GM19395 (cell line): ENCODE measurements at regions not wholly inside any gene's neighbourhood (a gene's known extent, or its start where the extent isn't known, plus 50 kb on each side); places are given as distances from the start of the nearest gene placed in this dataset.
"Not testable (repeated sequence)": the region's sequence is repeated elsewhere in the genome, so short reads cannot be mapped to it uniquely, and the experiment has no call there.

Experiments
- ATAC-seq: cut with Tn5 transposase; IDR thresholded peaks from one replicate; pipeline ENCODE4 v1.9.1; 2021; ENCODE audit warnings: mild to moderate bottlenecking, moderate library complexity; ENCODE audit not compliant: unreplicated experiment

DNA sequence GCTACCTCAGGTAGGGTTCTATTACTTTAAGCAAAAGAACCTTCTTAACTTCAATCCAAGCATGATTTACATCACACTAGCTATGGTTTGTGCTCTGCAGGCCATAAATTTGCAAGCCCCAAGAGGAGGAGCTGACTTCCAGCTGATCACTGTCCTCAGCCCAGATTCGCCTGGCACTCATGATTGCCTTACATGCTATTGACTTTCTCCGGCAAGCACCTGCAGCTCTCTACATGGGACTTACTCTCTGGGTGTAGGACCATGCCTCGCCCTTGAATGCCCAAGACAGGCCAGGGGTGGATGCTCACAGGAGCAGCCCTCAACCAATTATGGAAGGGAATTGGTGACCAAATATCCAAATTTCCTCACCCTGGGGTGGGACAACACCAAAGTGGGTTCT is 99.8 kb downstream of the ESM1 start:
- no peak for ATAC-seq

DNA sequence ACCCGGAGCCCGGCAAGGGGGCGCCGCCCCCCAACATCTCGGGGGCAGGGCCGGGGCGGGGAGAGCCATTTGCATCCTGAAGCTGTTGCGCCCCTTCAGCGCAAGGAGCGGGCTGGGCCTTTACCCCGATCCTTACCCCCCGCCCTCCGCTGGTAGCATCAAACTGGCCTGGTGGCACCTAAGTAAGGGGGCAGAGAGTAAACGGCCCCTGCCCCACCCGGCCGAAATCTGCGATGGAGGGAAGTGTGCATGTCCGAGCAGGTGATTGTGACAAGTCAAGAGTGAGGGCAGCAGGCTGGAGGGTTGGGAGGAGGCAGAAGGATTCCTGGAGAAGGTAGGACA is 101.2 kb downstream of the ESM1 start:
- no peak for ATAC-seq

DNA sequence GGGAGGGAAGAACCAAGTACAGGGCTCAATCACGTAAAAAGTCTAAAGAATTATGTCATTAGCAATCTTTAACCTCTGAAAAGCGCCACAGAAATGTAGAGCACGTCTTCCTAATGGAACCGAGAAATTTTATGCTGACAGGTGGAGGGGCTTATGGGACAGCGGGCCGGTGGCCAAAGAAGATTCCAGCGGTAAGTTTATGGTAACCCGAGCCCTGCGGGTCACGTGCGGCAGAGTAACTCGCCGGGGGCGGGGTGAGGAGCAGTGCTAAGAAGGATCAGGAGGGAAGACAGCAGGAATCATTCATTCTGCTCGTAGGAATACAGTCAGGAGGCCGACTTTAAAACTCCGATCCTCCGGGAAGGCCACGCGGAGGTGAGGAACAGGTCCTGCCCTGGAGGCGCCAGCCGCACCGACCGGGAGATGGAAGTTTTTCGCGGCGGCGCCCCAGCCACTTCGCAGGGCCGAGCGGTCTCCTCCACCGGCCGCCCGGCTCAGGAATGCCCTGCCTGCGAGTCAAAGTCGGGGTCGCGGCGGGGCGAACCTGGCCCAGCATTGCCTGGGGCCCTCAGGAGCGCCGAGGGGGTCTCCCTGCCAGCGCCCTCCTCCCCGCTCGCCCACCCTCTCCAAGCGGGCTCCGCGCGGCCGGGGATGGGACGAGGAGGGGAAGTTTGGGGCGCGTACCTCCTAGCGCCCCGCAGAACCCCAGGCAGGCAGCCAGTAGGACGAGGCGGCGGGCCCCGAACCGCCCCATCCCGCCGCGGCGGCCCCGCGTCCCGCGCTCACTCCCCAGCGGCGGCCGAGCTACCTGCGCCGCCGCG is 101.8 kb downstream of the ESM1 start:
- no peak for ATAC-seq

DNA sequence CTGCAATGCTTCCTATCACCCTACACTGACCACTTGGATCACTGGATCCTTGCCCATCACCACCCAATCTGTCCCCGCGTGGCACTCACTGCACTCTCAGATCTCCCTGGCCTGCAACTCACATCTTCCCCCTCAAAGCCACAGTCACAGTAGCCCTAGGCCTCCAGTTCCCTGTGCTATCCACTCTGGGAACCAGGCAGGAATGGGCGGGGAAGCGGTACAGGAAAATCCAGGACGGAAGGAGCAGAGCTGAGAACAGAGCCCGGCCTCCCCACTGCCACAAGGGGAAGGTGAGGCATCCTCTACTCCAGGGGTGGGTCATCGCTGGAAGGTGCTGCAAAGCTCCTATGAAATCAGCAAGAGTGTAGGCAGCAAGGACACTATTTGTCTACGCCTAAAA is 102.6 kb downstream of the ESM1 start:
- no peak for ATAC-seq

DNA sequence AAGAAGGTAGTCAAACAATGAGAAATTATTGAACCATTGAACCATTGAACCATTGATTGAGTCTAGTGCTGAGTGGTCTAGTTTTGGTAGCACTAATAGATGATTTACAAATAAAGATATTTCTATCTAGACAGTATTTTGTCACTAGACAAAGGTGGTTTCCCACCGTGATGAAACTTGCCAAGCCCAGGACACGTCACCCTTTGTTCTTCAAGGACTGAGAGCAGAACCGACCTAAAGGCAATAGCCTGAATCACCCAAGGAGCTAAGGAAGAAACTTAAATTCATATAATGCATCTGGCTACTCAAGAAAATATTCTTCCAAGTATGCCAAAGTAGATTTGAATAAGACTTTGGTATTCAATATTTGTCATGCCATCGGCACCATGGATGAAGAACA is 103.3 kb downstream of the ESM1 start:
- ATAC-seq = no peak

DNA sequence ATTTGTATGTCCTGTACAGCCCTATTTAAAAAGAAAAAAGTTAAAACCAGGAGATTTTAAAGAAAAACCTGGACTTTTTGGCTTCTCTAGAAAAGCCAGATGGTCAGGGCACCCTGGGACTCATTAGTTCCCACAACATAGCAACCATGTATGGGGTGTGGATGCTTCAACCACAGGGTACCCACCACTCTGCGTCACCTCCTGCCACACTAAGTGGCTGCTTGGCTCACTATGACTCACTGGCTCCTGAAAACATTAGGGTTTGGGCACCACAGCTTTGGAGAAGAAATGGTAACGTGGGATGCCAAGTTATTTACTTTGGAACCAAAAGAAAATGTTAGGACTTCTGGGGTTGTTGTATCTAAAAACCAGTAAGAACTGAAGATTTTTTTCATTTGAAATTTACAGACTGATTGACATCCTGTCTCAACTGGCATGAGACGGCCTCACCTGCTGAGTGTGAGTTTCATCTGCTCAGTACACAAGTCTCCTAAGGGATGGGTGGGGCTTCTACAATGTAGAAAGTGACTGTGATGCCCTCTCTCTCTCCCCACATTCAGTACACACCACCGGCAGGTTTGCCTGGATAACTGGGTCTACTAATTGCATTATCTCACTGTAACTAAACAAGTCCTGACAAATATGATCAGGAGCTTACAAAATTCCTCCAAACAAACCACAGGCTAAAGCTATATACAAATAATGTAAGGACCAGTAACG is 103.9 kb downstream of the ESM1 start:
- no peak for ATAC-seq

DNA sequence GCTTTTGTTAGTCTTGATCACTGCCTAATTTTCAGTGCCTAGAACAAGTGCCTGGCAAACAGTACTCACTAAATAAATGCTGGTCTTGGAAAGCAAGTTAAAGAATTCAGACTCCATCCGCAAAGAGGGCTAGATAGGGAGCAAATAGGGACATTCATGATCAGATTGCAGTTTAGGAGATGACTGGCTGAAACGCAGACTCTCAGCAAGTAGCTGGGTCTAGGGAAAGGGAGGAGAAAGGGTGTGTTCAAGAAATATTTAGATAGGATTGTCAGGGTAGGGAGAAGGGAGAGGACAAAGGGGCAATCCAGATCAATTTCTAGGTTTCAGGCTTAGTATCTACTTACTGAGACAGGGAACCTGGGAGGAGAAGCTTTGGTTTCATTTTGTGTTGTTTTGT is 108.4 kb downstream of the ESM1 start:
- no peak for ATAC-seq

DNA sequence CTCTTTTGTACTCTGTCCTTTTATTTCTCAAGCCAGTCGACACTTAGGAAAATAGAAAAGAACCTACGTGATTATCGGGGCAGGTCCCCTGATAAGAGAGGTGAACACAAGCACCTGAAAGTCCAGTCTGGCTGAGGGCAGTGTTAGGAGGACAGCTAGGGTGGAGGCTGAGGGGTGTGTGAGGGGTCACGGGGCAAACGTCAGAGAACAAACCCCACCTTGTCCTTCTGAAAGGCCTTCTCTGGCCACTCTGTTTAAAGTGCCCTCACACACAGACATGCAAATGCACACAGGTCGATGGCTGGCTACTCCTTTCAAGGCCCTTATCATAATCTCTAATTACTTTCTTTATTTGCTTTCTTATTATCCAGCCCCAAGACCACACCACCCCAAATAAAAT is 108.8 kb downstream of the ESM1 start:
- ATAC-seq = no peak

DNA sequence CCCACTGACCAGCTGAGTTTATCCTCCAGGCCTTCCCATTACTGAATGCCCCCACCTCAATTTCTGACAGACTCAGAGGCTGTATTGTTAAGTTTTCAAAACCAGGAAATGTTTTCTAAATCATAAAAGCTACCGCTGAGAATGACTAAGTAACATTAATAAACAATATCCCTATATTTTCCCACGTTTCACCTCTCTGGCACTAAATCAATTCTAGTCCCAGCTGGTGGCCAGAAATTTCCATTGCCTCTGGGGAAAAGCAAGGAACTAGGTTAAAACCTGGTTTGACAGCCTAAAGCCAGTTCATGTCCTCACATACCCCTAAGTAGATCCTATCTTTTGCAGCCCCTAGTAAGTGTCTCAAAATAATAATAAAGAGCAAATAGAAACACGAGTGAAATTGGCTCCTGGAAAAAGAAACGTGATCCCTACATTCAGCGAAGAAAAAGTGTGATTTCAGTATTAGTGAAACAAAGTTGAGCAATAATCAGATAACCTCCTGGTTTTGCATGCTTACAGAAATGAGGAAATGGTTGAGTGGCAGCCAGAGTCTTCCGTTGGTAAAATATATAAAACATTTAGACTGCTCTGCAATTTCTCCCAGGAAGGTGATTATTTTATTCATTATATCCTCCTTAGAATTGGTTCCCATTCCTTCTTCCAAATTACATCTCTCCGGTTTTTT is 110.9 kb downstream of the ESM1 start:
- no peak for ATAC-seq

DNA sequence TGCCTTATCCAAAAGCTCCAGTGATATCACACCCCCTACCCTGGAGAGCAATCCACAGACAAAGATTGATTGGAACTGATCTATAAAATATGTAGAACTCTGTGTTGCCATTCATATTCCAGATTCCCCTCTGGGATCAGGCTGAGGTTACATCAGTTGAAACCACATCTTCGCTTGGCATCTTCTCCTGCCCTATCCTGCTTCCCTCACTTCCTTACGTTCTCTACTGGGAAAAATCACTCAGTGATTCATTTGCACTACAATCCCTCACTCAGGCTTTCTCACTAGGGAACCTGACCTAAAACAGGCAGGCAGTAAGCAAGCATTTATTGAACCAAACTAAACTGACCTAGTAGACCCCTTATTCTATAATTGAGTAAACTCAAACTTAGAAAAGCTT is 111.7 kb downstream of the ESM1 start:
- ATAC-seq = no peak

DNA sequence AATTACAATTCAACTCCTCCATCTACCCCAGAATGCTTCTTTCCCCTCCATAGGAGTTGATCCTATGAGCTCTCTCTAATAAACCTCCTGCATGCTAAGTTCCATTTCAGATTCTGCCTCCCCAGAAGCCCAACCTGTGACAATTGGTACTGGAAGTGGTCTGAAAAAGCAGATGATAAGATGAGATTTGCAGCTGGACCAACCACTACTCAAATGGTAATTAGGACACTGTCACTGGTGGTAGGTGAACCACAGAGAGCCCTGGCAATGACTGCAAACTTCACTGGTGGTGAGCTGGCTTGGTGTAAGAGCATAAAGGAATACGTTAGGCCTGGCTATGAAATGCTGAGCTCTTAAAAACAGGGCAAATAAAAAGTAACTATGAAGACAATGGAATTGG is 112.6 kb downstream of the ESM1 start:
- no peak for ATAC-seq

DNA sequence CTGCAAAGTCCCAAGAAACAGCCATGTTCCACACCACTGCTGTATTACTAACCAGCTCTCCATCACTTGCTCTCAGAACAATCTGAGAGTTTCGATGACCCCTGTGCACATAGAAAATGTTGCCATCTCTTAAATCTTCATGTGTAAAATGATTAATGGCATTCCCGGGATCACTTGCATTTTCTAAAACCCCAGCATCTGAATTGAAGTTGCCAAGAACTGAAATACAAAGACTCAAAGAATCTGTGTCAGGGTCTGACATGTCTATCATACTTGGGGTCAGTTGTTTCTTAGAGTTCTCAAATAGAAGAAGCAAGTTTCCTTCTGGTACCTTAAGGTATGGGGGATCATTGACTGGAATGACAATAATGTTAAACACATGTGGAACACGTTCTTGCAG is 115.1 kb downstream of the ESM1 start:
- no peak for ATAC-seq

DNA sequence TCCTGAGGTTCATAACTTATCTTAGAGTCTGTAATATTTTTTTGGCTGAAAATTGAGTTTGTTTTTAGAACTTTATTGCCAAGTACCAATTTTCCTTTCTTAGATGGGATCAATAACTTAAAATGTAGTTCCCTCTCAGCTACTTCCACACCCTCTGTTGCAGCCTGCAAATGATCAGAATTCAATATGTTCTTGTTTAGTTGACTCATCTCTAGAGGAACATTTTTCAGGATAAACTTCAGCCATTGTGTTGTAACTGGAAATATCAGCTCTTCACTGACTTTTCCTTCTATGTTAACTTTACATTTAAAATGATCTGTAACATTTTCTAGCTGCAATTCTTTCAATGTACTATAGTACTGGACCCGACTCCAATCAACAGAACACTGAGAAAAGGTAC is 115.7 kb downstream of the ESM1 start:
- ATAC-seq = no peak

DNA sequence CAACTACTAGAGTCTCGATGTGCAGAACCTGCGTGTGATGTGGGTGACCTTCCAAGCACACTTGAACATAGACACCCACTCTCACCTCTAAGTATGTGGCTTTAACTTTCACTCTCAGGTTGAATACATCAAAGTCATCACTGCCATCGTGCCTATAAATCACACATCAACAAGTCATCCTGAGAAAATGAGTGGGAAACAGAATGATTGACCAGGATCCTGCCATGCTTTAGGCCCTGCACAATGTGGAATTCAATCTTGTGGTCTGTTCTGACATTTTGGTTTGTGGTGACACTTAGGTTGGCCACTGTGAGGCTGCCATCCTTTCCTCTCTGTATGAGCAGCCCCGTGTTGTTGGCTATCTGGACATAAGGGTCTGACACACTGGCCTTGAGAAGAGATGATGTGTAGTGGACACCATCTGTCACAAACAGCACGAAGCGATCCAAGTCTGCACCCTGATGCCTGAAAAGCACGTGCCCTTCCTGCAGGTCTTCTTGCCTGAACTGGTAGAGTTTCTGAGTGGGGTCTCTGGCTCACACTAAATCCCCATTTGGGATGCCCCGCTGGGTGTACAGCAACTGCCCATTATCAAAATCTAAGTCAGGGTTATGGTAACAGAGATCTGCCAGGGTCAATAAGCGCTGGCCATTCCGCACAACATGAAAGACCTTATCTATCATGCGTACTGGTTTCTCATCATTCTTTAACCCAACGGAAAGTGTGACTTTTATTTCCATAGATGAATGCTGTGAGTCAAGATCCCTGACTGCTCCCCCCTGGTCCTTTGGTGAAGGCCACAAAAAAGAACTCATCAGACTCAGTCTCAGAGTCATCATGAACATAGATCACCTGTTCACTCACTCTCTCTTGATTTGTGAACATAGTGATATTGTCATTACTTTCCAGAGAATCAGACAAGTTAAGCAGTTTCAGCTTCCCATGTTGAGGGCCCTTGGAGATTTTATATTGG is 116.6 kb downstream of the ESM1 start:
- no peak for ATAC-seq

DNA sequence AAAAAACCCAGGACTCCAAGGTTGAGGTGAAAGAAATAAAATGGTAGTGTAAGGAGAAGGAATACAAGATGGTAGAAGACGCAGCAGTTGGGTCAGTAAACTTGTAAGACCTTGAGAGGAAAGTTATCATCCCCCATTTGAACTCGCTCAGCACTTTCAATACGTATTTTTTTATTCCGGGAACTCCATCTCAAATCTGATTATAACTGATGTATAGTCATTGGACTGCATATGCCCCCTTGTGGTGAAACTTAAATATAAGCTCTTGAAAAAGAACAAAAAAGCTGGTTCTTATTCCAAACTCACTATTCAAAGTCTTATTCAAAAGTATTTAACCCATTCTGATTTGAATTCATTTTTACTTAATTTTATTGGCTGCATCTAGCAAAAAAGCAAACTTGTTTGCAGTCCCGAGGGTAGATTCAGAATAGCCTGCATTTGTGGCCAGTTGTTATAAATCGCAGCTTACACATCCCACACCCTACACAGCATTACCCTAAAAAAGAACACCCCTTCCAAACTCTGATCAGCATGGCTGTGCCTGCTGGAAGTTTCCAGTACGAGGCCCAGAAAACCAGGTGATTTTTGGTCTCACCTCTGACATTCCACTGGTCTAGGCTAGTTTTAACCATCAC is 118.0 kb downstream of the ESM1 start:
- ATAC-seq = no peak

DNA sequence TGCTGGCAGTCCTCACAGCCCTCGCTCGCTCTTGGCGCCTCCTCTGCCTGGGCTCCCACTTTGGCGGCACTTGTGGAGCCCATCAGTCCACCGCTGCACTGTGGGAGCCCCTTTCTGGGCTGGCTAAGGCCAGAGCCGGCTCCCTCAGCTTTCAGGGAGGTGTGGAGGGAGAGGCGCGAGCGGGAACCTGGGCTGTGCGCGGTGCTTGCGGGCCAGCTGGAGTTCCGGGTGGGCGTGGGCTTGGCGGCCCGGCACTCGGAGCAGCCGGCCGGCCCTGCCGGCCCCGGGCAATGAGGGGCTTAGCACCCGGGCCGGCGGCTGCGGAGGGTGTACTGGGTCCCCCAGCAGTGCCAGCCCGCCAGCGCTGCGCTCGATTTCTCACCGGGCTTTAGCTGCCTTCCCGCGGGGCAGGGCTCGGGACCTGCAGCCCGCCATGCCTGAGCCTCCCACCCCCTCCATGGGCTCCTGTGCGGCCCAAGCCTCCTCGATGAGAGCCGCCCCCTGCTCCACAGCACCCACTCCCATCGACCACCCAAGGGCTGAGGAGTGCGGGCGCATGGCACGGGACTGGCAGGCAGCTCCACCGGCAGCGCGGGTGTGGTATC is 120.4 kb downstream of the ESM1 start:
- not testable (repeated sequence) for ATAC-seq

DNA sequence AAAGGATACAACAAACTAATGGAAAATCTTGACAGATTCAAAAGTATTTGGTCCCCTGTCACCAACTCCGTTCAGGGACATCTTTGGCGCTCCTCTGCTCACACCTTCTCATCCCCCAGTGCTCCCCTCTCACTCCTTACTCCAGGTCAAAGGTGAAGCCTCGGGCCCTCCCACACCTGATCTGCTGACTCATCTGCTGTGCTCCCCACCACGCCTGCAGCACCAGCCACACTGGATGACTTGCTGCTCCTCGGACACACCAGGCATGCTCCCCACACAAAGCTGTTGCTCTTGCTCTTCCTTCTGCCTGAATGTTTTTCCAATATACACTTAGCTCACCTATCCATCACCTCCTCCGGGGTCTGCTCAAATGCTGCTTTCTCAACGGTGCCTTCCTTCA is 123.4 kb downstream of the ESM1 start:
- no peak for ATAC-seq

DNA sequence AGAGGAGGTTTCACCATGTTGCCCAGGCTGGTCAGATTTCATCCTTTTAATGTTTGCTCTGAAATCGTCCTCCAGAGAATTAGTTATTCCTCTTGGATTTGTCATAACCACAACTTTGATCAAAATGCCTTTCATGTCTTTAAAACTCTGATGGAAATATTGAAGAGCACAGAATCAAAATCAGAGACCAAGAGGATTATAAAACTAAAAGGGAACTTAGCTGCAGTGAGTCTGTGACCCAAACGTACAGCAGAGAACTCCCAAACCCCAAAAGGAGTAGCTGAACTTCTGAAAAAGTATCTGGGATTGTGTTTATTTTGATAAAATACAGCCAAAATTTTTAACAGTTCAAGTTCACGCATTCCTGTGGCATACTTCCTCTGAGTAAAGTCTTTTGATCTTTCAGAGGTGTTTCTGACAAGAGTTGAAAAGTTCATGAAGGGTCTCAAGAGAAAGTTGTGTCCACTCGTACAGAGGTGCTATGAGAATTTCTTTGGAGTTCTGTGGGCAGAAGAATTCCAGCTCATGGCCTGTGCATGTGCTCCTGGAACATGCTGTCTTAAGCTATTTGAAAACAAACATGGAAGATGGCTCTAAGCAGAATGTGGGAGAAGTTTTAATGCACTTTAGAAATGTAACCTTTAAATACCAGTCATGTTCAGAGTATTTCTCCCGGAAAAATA is 124.0 kb downstream of the ESM1 start:
- ATAC-seq = no peak

DNA sequence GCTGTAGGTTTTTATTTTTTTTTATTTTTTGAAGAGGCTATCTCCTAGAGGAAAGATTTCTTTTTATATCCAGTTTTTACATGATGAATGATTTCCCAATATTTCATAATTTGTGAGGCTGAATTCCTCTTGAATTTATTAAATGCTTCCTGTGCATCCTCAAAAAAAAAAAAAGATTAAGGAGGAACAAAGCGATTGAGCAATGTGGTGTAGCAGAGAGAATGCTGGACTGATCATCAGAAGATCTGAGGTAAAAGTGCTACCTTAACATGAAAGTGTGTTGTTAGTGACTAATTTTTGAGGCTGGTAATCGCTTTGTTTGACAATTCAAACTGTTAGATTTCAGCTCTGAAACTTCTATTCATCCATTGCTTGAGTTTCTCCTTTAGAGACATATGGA is 125.1 kb downstream of the ESM1 start:
- no peak for ATAC-seq
